HG03108 (cell line): ENCODE measurements at regions not wholly inside any gene's neighbourhood (a gene's known extent, or its start where the extent isn't known, plus 50 kb on each side); places are given as distances from the start of the nearest gene placed in this dataset.
"Not testable (repeated sequence)": the region's sequence is repeated elsewhere in the genome, so short reads cannot be mapped to it uniquely, and the experiment has no call there.

Experiments used
- ATAC-seq: cut with Tn5 transposase; IDR thresholded peaks from one replicate; pipeline ENCODE4 v1.9.1; 2021; ENCODE audit warnings: moderate library complexity; ENCODE audit not compliant: unreplicated experiment

GRCh38 chr5:42989190-42989589 is 50.9 kb downstream of the ANXA2R start:
- no peak for ATAC-seq

GRCh38 chr5:42988568-42988967 is 51.6 kb downstream of the ANXA2R start:
- no peak for ATAC-seq

DNA sequence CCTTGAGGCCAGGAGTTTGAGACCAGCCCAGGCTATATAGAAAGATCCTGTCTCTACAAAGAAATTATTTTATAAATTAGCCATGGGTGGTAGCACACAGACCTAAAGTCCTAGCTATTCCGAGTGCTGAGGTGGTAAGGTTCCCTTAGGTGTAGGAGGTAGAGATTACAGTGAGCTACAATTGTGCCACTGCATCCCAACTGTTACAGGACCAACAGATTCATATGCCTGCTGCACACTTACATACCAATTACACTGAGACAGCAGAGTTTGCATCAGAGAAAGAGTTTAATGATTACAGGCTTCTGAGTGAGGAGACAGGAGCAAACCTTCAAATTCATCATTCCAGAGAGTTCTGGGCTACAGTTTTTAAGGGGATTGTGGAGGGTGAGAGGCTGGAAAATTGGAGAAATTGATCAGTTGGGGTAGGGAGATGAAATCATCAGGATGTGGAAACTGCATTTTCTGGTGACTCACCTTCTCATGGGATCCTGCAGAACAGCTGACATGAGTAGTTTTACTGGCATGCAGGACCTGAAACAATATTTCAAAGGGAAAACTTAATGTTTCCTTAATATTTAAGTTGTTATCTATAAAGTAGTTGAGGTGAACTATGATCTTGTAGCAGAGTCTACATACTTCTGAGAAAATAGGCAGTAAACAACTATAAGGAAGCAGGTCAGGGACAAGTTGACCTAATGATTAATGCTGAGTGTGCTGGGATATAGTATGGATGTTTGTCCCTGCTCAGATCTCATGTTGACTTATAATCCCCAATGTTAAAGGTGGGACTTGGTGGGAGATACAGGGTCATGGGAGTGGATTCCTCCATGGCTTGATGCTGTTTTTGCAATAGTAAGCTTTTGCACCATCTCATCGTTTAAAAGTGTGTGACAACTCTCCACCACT is 54.7 kb downstream of the ANXA2R start:
- ATAC-seq, result no peak

DNA sequence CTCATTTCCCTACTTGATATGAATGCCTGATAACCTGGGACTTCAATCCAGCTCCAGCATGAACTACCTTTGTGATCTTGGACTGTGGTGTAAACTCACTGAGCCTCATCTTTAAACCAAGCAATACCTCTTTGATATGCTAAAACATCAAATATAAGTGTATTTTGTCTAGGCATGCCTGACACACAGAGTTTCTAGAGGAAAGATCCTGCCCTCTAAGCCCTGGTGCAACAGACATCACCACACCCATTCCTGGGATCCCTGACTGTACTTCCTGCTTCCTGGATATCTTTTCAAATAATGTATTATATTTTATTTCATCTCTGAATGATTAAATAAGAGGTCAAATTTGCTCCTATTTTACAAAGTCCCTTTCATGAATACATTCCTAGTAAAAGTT is 55.8 kb downstream of the ANXA2R start:
- ATAC-seq, result no peak

GRCh38 chr5:42982107-42982622 is 58.0 kb downstream of the ANXA2R start:
- ATAC-seq, result no peak

- not testable (repeated sequence) for ATAC-seq
Measured at GRCh38 chr5:42981417-42982106, 58.6 kb downstream of the ANXA2R start.

DNA sequence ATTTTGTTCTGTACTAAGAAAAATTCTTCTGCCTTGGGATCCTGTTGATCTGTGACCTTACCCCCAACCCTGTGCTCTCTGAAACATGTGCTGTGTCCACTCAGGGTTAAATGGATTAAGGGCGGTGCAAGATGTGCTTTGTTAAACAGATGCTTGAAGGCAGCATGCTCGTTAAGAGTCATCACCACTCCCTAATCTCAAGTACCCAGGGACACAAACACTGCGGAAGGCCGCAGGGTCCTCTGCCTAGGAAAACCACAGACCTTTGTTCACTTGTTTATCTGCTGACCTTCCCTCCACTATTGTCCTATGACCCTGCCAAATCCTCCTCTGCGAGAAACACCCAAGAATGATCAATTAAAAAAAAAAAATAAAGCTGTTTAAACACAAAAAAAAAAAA is 59.1 kb downstream of the ANXA2R start:
- not testable (repeated sequence) for ATAC-seq

- ATAC-seq, result not testable (repeated sequence)
Measured at GRCh38 chr5:42980391-42980790, 59.7 kb downstream of the ANXA2R start.

GRCh38 chr5:42979242-42979641 is 60.9 kb downstream of the ANXA2R start:
- ATAC-seq, result not testable (repeated sequence)

DNA sequence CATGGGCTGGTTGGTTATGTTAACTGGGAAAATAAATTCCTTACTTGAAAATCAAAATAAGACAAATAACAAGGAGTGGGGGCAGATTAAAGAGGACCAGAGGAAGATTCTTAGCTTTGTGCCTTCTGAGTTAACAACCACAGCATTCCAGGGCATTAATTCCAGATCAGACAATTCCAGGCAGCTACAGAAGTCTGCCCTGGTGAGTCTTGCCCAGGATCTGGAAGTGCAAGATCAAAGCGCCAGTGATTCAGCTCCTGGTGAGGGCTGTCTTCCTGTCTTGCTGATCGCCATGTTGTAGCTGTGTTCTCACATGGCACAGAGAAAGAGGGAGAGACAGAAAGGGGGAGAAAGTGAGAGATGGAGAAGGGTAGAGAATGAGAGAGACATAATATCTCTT is 65.6 kb downstream of the ANXA2R start:
- no peak for ATAC-seq

DNA sequence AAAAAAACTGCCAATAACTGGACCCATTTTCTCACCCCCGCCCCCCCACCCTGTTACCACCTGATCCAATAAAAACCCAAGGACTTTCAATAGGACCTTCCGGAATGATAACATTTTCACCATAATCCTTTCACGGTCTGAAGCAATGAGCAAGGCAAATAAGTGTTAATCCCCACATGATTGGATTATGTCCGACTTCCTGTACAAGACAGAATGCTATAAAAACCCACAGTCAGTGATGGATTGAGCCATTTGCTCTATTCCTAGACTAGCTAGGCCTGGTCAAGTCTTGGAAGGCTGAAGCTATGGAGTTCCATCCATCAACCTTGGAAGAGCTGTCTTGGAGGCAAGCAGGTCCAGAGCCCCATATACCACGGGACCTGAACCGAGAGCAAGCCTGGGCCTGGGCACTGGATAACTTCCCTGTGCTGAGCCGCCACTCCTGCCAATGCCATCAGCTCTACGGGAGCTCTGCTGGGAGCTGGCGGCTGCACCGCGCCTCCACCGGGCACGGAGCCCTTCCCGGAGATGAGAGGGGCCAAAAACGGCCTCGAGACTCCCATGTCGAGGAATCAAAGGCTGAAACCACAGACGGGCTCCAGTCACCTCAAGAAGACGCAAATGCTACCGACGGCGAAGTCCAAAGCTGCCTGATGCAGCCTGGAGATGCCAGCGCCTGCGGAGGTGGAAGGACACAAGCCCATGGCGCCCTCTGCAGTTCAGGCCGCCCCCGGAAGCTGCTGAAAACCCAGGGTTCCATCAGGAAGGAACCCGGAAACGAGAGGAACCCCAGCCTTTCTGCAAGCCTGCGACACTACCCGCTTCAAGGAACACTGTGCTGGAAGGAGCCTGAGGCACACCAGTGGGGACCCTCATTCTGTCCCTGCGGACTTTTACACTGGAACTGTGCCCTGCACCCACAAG is 69.2 kb downstream of the ANXA2R start:
- no peak for ATAC-seq

DNA sequence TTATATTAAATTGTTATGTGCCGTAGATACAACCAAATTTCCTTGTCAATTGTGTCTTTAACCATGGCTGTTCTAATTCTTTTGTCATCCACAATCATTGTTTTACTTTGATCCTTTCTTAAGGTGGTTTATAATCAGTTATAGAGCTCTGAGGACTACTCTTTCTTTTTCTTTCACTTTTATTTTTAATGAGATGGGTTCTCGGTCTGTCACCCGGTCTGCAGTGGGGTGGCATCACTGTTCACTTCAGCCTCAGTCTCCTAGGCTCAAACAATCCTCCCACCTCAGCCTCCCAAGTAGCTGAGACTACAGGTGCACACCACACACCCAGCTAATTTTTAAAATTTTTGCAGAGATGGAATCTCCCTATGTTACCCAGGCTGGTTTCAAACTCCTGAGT is 74.2 kb downstream of the ANXA2R start:
- ATAC-seq, result no peak

DNA sequence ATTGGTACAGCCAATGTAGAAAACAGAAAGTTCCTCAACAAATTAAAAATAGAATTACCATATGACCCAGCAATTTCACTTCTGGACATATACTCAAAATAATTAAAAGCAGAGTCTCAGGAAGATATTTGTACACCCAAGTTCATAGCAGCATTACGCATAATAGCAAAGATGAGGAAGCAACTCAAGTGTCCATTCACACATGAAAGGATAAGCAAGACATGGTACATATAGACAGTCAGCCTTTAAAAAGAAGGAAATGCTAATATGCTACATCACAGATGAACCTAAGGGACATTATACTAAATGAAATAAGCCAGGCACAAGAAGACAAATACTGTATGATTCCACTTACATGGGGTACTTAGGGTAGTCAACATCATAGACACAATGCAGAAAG is 76.7 kb downstream of the ANXA2R start:
- ATAC-seq, result no peak

- ATAC-seq, result no peak
Measured at GRCh38 chr5:42962124-42962523, 78.0 kb downstream of the ANXA2R start.

GRCh38 chr5:42960506-42960905 is 79.6 kb downstream of the ANXA2R start:
- no peak for ATAC-seq

DNA sequence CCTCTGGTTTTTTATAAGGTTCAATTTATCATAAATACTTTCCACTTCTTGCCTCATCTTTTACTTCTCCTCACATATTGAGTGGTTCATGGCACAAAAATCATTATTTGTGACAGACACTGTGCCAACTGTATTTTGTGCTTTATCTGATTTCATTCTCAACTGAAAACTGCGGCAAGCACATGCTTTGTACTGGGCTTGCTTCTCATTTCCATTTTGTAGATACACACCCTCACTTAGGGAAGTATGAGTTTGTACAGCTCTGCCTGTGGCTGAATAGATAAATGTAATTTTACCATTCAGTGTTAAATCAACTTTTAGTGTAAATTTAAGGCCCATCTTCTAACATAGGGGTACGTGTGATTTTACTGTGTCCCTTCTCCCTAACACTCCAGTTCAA is 83.6 kb downstream of the ANXA2R start:
- no peak for ATAC-seq

DNA sequence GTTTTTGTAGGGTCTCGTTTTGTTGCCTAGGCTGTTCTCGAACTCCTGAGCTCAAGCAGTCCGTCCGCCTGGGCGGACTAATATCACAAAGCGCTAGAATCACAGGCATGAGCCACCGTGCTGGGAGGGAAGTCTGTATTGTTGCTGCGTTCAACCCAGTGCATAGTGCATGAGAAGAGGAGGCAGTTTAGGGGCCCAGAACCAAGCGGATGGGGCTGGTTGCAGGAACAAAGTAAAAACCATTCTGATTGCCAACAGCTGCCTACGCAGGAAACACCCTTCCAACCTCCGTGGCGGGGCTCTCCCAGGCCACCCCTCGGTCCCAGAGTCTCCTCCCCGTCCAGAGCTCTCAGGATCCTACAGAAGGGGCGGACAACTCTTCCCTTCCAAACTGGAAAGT is 87.1 kb downstream of the ANXA2R start:
- ATAC-seq, result no peak

DNA sequence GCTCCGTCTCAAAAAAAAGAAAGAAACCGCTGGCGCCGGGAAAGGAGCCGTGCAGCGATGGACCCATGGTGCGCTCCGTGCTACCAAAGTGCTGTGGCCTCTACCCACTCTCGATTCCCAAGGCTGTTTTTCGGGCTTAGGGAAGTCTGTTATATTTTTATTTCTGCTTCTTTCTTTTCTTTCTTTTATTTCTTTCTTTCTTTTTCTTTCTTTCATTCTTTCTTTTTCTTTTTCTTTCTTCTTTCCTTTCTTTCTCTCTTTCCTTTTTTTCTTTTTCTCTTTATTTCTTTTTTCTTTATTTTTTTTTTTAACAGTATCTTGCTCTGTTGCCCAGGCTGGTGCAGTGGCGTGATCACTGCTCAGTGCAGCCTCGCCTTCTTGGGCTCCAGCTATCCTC is 87.5 kb downstream of the ANXA2R start:
- no peak for ATAC-seq

GRCh38 chr5:42951293-42951840 is 88.8 kb downstream of the ANXA2R start:
- ATAC-seq, result peak; percentile 25

GRCh38 chr5:42950456-42951292 is 89.4 kb downstream of the ANXA2R start:
- peak; percentile 33 for ATAC-seq
